Endothelial cell of umbilical vein (primary cell): ENCODE measurements at regions not wholly inside any gene's neighbourhood (a gene's known extent, or its start where the extent isn't known, plus 50 kb on each side); places are given as distances from the start of the nearest gene placed in this dataset.

Experiments used
- BruUV-seq: library from RNA; stranded (reverse); fragments of 400-500 nt; replicated peaks from 2 replicates; lab custom pipeline; 2021; lab: Mats Ljungman, UMichigan
- CTCF ChIA-PET: fragments of 300-600, 350-600 bp; sonication (Branson Sonifier 250); formaldehyde crosslinking; loops from one replicate; lab custom pipeline; 2021; ENCODE audit warnings: antibody characterized with exemption, inconsistent platforms; lab: Charles Lee
- POLR2A ChIA-PET: fragments of 300-600, 350-600 bp; sonication (Branson Sonifier 250); formaldehyde crosslinking; loops from one replicate; lab custom pipeline; 2021; ENCODE audit warnings: antibody characterized with exemption, inconsistent platforms; lab: Charles Lee
- DNase-seq: peaks from one replicate; pipeline ENCODE4 v3.0.0-alpha.2; 2011; ENCODE audit warnings: low read depth, low spot score
- FAIRE-seq: peaks from 2 replicates; lab custom pipeline; 2011; peaks lifted over from hg19 to GRCh38; lab: Jason Lieb, UNC
- H2AFZ ChIP-seq: 2 replicates; pipeline ENCODE4 v1.6.0; 2012; ENCODE audit warnings: low read depth, low read length, control low read depth, inconsistent platforms
- H3K27ac ChIP-seq: 2 replicates; pipeline ENCODE4 v1.5.1; 2011; ENCODE audit warnings: low read depth, mild to moderate bottlenecking, control low read depth, low read length, moderate library complexity; ENCODE audit not compliant: insufficient read depth
- H3K27me3 ChIP-seq, 2 experiments: 2 replicates each; pipeline versions ENCODE4 v1.6.0 to v1.6.1; 2011; ENCODE audit warnings: low read length in 2 of 2, mixed read lengths in 1 of 2; ENCODE audit not compliant: control insufficient read depth in 2 of 2, insufficient read depth in 2 of 2
- H3K36me3 ChIP-seq, 2 experiments: 2 replicates in 1 of 2; 3 replicates in 1 of 2; pipeline ENCODE4 v1.5.1; 2011; ENCODE audit warnings: low read length in 2 of 2, mild to moderate bottlenecking in 1 of 2, moderate library complexity in 1 of 2; ENCODE audit not compliant: control insufficient read depth in 2 of 2, insufficient read depth in 2 of 2; ENCODE audit errors: extremely low read depth in 1 of 2
- H3K4me1 ChIP-seq: 3 replicates; pipeline ENCODE4 v1.5.1; 2011; ENCODE audit warnings: mild to moderate bottlenecking, low read length; ENCODE audit not compliant: control insufficient read depth, insufficient read depth; ENCODE audit errors: extremely low read depth
- H3K4me2 ChIP-seq: 2 replicates; pipeline ENCODE4 v1.6.1; 2011; ENCODE audit warnings: low read length, control low read depth, mixed read lengths; ENCODE audit not compliant: insufficient read depth
- H3K4me3 ChIP-seq, 3 experiments: fragments of 200-600 bp in 1 of 3; sonication (generic), shearing (Covaris generic) in 1 of 3; replicated peaks in 1 of 3; 2 replicates each; pipeline ENCODE4 v1.5.1; 2011 to 2016; ENCODE audit warnings: control low read depth in 3 of 3, low read length in 3 of 3, mild to moderate bottlenecking in 2 of 3, inconsistent platforms in 1 of 3, low read depth in 1 of 3, moderate library complexity in 1 of 3; ENCODE audit not compliant: insufficient read depth in 1 of 3
- H3K79me2 ChIP-seq: 2 replicates; pipeline ENCODE4 v1.6.0; 2012; ENCODE audit warnings: low read length, inconsistent platforms; ENCODE audit not compliant: control insufficient read depth, insufficient read depth
- H3K9ac ChIP-seq: replicated peaks from 2 replicates; pipeline ENCODE3; 2011; ENCODE audit warnings: low read length, control low read depth; ENCODE audit not compliant: insufficient read depth; ENCODE audit errors: extremely low read depth
- H3K9me1 ChIP-seq: replicated peaks from 3 replicates; pipeline ENCODE4 v1.6.0; 2011; ENCODE audit warnings: mild to moderate bottlenecking, low read length; ENCODE audit not compliant: control insufficient read depth, insufficient read depth; ENCODE audit errors: extremely low read depth
- H3K9me3 ChIP-seq: replicated peaks from 2 replicates; pipeline ENCODE4 v1.5.1; 2012; ENCODE audit warnings: low read length, inconsistent platforms; ENCODE audit not compliant: control insufficient read depth, insufficient read depth
- H4K20me1 ChIP-seq: replicated peaks from 2 replicates; pipeline ENCODE3; 2011; ENCODE audit warnings: mild to moderate bottlenecking, low read length; ENCODE audit not compliant: control insufficient read depth, insufficient read depth; ENCODE audit errors: extremely low read depth
- CTCF ChIP-seq, 2 donors: IDR thresholded peaks; 1 replicate in 1 of 2; 2 replicates in 1 of 2; pipeline ENCODE4 v1.5.1; 2011; ENCODE audit warnings: low read length in 2 of 2, mild to moderate bottlenecking in 2 of 2, moderate library complexity in 2 of 2, control low read depth in 1 of 2, inconsistent platforms in 1 of 2, low read depth in 1 of 2; ENCODE audit not compliant: insufficient read depth in 1 of 2; ENCODE audit errors: extremely low read depth in 1 of 2
- JUN ChIP-seq: IDR thresholded peaks from 2 replicates; pipeline ENCODE4 v1.6.1; 2011; ENCODE audit warnings: borderline replicate concordance, low read depth; ENCODE audit not compliant: insufficient read length, insufficient read depth
- MYC ChIP-seq: IDR thresholded peaks from one replicate; pipeline ENCODE4 v1.6.1; 2011; ENCODE audit warnings: mild to moderate bottlenecking, low read depth, low read length
- POLR2A ChIP-seq: IDR thresholded peaks from 2 replicates; pipeline ENCODE4 v1.6.1; 2012; ENCODE audit warnings: low read depth, mild to moderate bottlenecking, control low read depth, low read length
- dilution Hi-C: fragments of 300-500 bp; cut with MboI; formaldehyde crosslinking; loops from one replicate; pipeline ENCODE4 v1.15.0; 2019; ENCODE audit warnings: low sequenced_read_pairs; ENCODE audit not compliant: extremely low pct_ligation_motif_present
- intact Hi-C: fragments of 100-400 bp; cut with micrococcal nuclease; formaldehyde crosslinking; loops from one replicate; pipeline ENCODE4 v1.10.0; 2022

GRCh38 chr5:158209219-158209908 lies 350.4 kb upstream of the CLINT1 start:
- DNase-seq = no peak
- no TSS peak for BruUV-seq
- no peak overlapping the region for H2AFZ ChIP-seq
- CTCF ChIA-PET = no interaction called here
- no peak overlapping the region for H3K27ac ChIP-seq
- H4K20me1 ChIP-seq = no peaks in the 10 kb centered on the region
- H3K27me3 ChIP-seq = no peaks in the 10 kb centered on the region
- no peak overlapping the region for H3K4me3 ChIP-seq
- POLR2A ChIA-PET = no interaction called here
- no peaks in the 10 kb centered on the region for H3K4me1 ChIP-seq
- H3K9me3 ChIP-seq = no peaks in the 10 kb centered on the region
- dilution Hi-C loops (no loop called here), intact Hi-C loops (no loop called here)
- H3K4me2 ChIP-seq = no peak overlapping the region
- no peak for FAIRE-seq
- no peak for TF ChIP-seq JUN
- TF ChIP-seq POLR2A = no peak
- TF ChIP-seq CTCF (IDR thresholded peaks at IDR 0.05; ENCODE audit: extremely low read depth in 1 of 2, insufficient read depth in 1 of 2, low read depth in 1 of 2, low read length in 2 of 2) = no peak
- TF ChIP-seq MYC = no peak
- no peak overlapping the region for H3K9ac ChIP-seq
- no peaks in the 10 kb centered on the region for H3K36me3 ChIP-seq
- H3K79me2 ChIP-seq = no peaks in the 10 kb centered on the region
- H3K9me1 ChIP-seq = no peaks in the 10 kb centered on the region

- intact Hi-C loops (no loop called here), dilution Hi-C loops (no loop called here)
- no TSS peak for BruUV-seq
- H3K9ac ChIP-seq = no peak overlapping the region
- no peaks in the 10 kb centered on the region for H3K36me3 ChIP-seq
- no peak for TF ChIP-seq MYC
- H3K4me2 ChIP-seq = no peak overlapping the region
- FAIRE-seq (no peak), DNase-seq (no peak)
- H2AFZ ChIP-seq = no peak overlapping the region
- no peaks in the 10 kb centered on the region for H3K27me3 ChIP-seq
- H3K4me3 ChIP-seq = no peak overlapping the region
- H3K9me3 ChIP-seq = no peaks in the 10 kb centered on the region
- H3K79me2 ChIP-seq = no peaks in the 10 kb centered on the region
- H3K4me1 ChIP-seq = no peaks in the 10 kb centered on the region
- H3K27ac ChIP-seq = no peak overlapping the region
- ChIA-PET POLR2A (no interaction called here), CTCF (interaction anchor here (1.2 kb wide), 1 partner anchor 33 kb away, joined by 3 read pairs; no protein-coding TSS in a partner anchor)
- H4K20me1 ChIP-seq = no peaks in the 10 kb centered on the region
- no peaks in the 10 kb centered on the region for H3K9me1 ChIP-seq
Observed at GRCh38 chr5:158207733-158208132, 348.8 kb upstream of the CLINT1 start.
